COLO668 (cell line): ENCODE measurements at regions not wholly inside any gene's neighbourhood (a gene's known extent, or its start where the extent isn't known, plus 50 kb on each side); places are given as distances from the start of the nearest gene placed in this dataset.
"Not testable (repeated sequence)": the region's sequence is repeated elsewhere in the genome, so short reads cannot be mapped to it uniquely, and the experiment has no call there.

Experiments used
- DNase-seq: peaks from one replicate; lab custom pipeline; 2025; ENCODE audit not compliant: unreplicated experiment; lab: John Stamatoyannopoulos, UW

- no peak for DNase-seq
Observed at GRCh38 chr2:82198809-82199492, 1894.4 kb upstream of the LRRTM1 start.

- no peak for DNase-seq
Observed at GRCh38 chr2:82182270-82182669, 1877.7 kb upstream of the LRRTM1 start.

- DNase-seq = not testable (repeated sequence)
Observed at GRCh38 chr2:82175210-82175609, 1870.7 kb upstream of the LRRTM1 start.

GRCh38 chr2:82172483-82172882 lies 1867.9 kb upstream of the LRRTM1 start:
- no peak for DNase-seq

- no peak for DNase-seq
Observed at GRCh38 chr2:82169379-82169778, 1864.8 kb upstream of the LRRTM1 start.

GRCh38 chr2:82165377-82165776 lies 1860.8 kb upstream of the LRRTM1 start:
- no peak for DNase-seq

- DNase-seq = no peak
Observed at GRCh38 chr2:82158150-82158549, 1853.6 kb upstream of the LRRTM1 start.

GRCh38 chr2:82155469-82155868 lies 1850.9 kb upstream of the LRRTM1 start:
- no peak for DNase-seq

- DNase-seq = no peak
Observed at GRCh38 chr2:82143343-82143742, 1838.8 kb upstream of the LRRTM1 start.

- peak; percentile 7 for DNase-seq
Observed at GRCh38 chr2:82139979-82140611, 1835.5 kb upstream of the LRRTM1 start.

- no peak for DNase-seq
Observed at GRCh38 chr2:82137441-82137840, 1832.9 kb upstream of the LRRTM1 start.

GRCh38 chr2:82128051-82128450 lies 1823.5 kb upstream of the LRRTM1 start:
- no peak for DNase-seq

- DNase-seq = no peak
Observed at GRCh38 chr2:82124629-82125028, 1820.1 kb upstream of the LRRTM1 start.

- no peak for DNase-seq
Observed at GRCh38 chr2:82120654-82121053, 1816.1 kb upstream of the LRRTM1 start.

GRCh38 chr2:82120115-82120514 lies 1815.6 kb upstream of the LRRTM1 start:
- DNase-seq = peak; percentile 9

- DNase-seq = no peak
Observed at GRCh38 chr2:82109418-82109817, 1804.9 kb upstream of the LRRTM1 start.

- DNase-seq = no peak
Observed at GRCh38 chr2:82098617-82099016, 1794.1 kb upstream of the LRRTM1 start.

GRCh38 chr2:82089518-82089917 lies 1785.0 kb upstream of the LRRTM1 start:
- no peak for DNase-seq

- no peak for DNase-seq
Observed at GRCh38 chr2:82084679-82085392, 1780.3 kb upstream of the LRRTM1 start.

- no peak for DNase-seq
Observed at GRCh38 chr2:82075875-82076274, 1771.3 kb upstream of the LRRTM1 start.

GRCh38 chr2:82062463-82062862 lies 1757.9 kb upstream of the LRRTM1 start:
- no peak for DNase-seq

GRCh38 chr2:82055846-82056245 lies 1751.3 kb upstream of the LRRTM1 start:
- DNase-seq = no peak
